Omental fat pad (tissue), 3 donors: ENCODE measurements at regions not wholly inside any gene's neighbourhood (a gene's known extent, or its start where the extent isn't known, plus 50 kb on each side); places are given as distances from the start of the nearest gene placed in this dataset.
A peak's percentile ranks its signal among the peaks of the same experiment; 100 is the strongest.

Experiments
- ATAC-seq: fragments of 150-250 bp; one replicate; pipeline ENCODE4 v1.9.1; 2016; ENCODE audit warnings: mild to moderate bottlenecking, moderate library complexity; ENCODE audit not compliant: low FRiP score
- DNase-seq: peaks from one replicate; pipeline ENCODE4 v3.0.0-alpha.2; 2019; ENCODE audit warnings: low spot score
- TF ChIP-seq, protein P1 (sequence below), 3 donors: fragments of 450-650 bp; IDR thresholded peaks; one replicate each; pipeline ENCODE4 v1.5.1; 2016 to 2017; ENCODE audit warnings: antibody characterized with exemption in 3 of 3, mild to moderate bottlenecking in 3 of 3, moderate library complexity in 2 of 3

DNA sequence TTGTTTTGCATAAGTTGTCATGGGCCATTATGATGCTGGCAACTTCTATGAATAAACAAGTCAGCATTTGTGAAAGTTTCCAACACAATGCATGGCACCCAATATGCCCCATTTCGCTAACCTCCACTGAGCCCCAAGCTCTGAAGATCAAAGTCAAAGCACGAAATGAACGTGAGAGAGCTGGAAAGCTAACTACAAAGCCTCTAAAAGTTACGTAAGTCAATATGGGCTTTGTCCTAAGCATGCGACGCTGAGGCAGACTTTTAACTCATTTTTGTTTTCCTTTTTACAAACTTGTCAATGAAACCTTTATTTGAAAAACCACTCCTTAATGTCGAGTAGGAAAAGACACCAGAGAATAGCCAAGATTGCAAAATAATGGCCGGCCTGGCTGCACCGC is 131.6 kb upstream of the NUDT7 start:
- no peak for DNase-seq
- no peak for ATAC-seq
- TF ChIP-seq, protein P1, sequence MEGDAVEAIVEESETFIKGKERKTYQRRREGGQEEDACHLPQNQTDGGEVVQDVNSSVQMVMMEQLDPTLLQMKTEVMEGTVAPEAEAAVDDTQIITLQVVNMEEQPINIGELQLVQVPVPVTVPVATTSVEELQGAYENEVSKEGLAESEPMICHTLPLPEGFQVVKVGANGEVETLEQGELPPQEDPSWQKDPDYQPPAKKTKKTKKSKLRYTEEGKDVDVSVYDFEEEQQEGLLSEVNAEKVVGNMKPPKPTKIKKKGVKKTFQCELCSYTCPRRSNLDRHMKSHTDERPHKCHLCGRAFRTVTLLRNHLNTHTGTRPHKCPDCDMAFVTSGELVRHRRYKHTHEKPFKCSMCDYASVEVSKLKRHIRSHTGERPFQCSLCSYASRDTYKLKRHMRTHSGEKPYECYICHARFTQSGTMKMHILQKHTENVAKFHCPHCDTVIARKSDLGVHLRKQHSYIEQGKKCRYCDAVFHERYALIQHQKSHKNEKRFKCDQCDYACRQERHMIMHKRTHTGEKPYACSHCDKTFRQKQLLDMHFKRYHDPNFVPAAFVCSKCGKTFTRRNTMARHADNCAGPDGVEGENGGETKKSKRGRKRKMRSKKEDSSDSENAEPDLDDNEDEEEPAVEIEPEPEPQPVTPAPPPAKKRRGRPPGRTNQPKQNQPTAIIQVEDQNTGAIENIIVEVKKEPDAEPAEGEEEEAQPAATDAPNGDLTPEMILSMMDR (IDR thresholded peaks at IDR 0.05): no peak

DNA sequence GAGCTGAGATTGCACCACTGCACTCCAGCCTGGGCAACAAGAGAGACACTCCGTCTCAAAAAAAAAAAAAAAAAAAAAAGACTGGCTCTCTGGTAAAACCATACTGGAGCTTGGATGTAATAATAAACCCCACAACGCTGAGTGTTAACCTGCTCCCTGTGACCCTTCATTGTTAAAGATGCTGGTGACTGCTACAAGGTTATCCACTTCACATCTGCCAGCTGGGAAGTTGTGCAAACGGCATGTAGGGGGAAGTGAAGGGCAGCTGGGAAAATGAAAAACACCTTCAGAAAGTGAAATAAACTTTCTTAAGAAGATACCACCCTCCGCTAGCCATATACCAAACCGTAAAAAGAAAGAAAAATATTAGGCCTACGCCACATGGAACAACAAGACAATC is 131.0 kb upstream of the NUDT7 start:
- ATAC-seq (no peak), DNase-seq (no peak)
- TF ChIP-seq, protein P1 (IDR thresholded peaks at IDR 0.05): no peak

DNA sequence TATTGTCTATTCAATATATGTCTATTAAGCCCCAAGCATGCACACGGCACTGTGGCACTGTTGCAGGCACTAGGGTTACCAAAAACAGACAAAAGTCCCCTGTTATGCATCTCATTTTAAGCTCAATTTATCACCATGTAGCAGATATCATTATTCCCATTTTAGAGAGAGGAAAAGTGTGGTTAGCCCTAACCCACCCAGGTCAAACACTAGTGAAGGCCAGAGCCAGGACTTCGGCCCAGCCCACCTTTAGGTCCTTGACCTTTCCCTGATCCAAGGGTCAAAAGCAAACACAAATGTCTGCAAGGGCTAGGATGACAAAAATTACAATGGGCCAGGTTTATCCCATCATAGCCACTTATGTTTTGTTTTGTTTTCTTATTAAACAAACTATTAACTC is 130.3 kb upstream of the NUDT7 start:
- TF ChIP-seq, protein P1 (IDR thresholded peaks at IDR 0.05): no peak
- ATAC-seq: no peak

DNA sequence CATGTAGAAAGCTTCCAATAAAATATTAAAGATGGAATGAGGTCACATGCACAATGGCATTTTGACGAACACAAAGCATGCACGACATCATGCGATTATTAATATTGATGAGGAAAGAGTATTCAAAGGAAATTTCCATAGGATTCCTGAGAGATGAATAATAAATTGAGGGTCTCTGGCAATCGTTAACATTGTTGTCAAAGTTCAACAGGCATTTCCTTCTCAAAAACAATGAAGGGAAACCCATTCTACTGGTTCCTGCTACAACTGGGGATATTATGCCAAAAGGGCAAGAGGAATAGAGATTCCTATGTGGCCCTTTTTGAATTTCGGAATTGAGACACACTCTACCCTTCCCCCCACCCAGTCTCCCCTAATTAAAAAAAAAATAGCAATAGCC is 128.3 kb upstream of the NUDT7 start:
- ATAC-seq (no peak), DNase-seq (no peak)
- TF ChIP-seq, protein P1 (IDR thresholded peaks at IDR 0.05): no peak

More for the DNA sequence above, 130.3 kb upstream of the NUDT7 start:
- DNase-seq: no peak

DNA sequence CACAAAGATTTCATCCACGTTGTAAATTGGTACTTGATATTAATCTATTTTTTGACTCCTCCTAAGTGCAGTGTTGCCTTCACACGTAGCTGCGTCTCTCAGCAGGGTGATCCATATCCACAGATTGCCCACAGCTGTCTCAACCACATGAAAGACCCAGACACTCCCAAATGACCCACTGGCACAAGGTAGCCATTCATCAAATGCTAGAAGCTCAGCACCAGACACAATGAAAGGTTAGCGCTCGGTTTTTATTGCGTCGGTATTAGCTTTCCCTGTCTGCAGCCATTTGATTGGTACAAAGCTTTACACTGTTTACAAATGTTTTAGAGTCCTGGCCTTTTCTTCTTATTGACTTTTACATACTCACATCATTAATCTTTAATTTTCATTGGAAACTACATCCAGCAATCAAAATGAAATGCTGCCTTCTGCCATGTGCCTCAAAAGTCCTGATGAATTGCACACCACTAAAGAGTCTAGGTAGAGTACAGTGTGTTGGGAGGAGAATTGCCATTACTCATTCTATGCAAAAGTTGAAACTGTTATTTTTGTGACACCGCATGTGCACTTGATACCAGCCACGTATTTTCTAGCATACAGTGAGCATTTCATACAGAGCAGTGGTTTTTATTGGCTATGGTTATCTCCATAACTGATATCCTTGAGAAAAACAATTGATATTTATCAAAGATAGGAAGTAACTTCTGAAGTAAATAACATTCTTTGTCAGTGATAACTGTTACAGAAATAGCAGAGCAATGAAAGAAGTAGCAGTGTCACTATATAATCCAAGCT is 127.3 kb upstream of the NUDT7 start:
- no peak for ATAC-seq
- TF ChIP-seq, protein P1 (IDR thresholded peaks at IDR 0.05): no peak

DNA sequence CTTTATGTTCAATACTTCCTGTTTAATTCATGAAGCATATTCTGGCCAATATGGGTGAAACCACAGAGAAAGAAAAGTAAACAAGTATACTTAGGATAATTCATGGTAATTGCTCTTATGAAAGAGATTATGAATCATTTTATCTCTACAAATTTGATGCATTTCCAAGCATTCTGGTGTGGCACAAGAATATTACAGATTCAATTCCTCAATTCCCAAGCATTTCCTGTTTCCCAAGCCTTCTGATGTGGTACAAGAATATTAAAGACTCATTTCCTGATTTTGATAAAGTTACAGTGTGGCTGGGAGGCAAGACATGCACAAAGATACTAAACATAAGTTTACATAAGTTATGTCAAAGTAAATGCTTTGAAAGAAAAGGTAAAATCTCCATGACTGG is 126.1 kb upstream of the NUDT7 start:
- DNase-seq (no peak), ATAC-seq (peak; percentile 51)
- TF ChIP-seq, protein P1 (IDR thresholded peaks at IDR 0.05): no peak

More for the DNA sequence above, 127.3 kb upstream of the NUDT7 start:
- no peak for DNase-seq

DNA sequence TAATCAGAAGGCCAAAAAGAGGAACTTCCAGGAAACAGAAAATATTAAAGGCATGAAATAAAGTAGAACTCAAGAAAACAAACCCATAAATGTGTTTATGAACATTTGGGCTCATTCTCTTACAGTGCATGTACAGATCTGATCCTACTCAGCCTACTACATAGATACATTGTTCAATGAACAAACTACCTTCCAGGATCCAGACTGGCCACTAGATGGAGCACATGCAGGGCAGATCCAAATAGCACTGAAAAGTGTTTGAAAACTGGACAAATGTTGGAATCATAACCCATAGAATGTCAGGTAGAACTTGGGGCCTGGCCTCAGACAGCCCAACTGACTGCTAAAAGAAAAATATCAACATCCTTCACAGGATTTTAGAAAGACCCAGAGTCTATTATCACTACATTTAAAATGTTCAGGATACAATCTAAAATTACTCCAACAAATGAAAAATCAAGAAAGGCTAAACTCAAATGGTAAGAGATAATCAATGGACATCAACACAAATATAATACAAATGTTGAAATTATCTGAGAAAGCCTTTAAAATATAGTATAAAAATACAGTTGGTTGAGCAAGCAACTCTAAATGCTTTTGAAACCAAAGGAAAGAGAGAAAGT is 122.4 kb upstream of the NUDT7 start:
- no peak for DNase-seq
- TF ChIP-seq, protein P1 (IDR thresholded peaks at IDR 0.05): no peak
- no peak for ATAC-seq
